Adrenal gland (tissue), 5 donors: ENCODE measurements at regions not wholly inside any gene's neighbourhood (a gene's known extent, or its start where the extent isn't known, plus 50 kb on each side); places are given as distances from the start of the nearest gene placed in this dataset.

Experiments
- CTCF ChIP-seq, 6 experiments: fragments of 450-650 bp in 4 of 6; fragments of 200-600 bp in 2 of 6; sonication (generic) in 1 of 6; IDR thresholded peaks; 1 replicate in 5 of 6; 2 replicates in 1 of 6; pipeline versions ENCODE4 v1.5.1 to v1.8.0; 2016 to 2021; ENCODE audit warnings: antibody characterized with exemption in 6 of 6, mild to moderate bottlenecking in 2 of 6, moderate library complexity in 1 of 6
- POLR2A ChIP-seq, 2 donors: fragments of 450-650 bp; IDR thresholded peaks; one replicate each; pipeline ENCODE4 v1.6.1; 2017; ENCODE audit warnings: antibody characterized with exemption in 2 of 2, mild to moderate bottlenecking in 2 of 2, moderate library complexity in 1 of 2
- donor health status: DM: no; HTN: no; CAD: no.

DNA sequence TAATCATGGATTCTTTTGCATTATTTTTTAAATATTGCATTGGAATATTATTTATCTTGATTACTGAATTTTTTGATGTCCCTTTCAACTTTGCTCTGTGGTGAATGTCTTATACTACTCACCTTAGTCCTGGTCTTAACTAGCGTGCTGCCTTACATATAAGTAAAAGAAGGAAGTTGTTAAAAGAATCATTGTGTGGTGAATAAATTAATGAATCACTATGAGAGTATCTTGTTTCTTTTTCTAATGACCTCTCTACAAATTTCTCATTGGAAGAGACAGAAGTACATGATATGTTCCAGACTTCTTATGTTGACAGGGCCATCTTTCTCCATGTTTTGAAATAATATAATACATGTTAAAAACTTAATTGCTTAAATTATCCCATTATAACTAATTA lies 432.6 kb upstream of the MMADHC start:
- TF ChIP-seq CTCF (IDR thresholded peaks at IDR 0.05), result no peak
- no peak for TF ChIP-seq POLR2A (IDR thresholded peaks at IDR 0.05)
